CD8-positive, alpha-beta memory T cell (primary cell): ENCODE measurements at regions not wholly inside any gene's neighbourhood (a gene's known extent, or its start where the extent isn't known, plus 50 kb on each side); places are given as distances from the start of the nearest gene placed in this dataset.

ENCODE experiments used
- CTCF ChIA-PET: fragments of 350-600 bp; sonication (Branson Sonifier 250); formaldehyde crosslinking; loops from one replicate; lab custom pipeline; 2021; ENCODE audit warnings: antibody characterized with exemption; lab: Charles Lee
- POLR2A ChIA-PET: fragments of 350-600 bp; sonication (Branson Sonifier 250); formaldehyde crosslinking; loops from one replicate; lab custom pipeline; 2021; ENCODE audit warnings: antibody characterized with exemption; lab: Charles Lee
- DNase-seq, 5 donors: peaks; one replicate each; pipeline versions ENCODE4 v3.0.0 to v3.0.0-alpha.2; 2020 to 2022; ENCODE audit warnings: mixed read lengths in 1 of 5
- H3K27ac ChIP-seq: one replicate; pipeline ENCODE4 v1.7.0; 2013; ENCODE audit warnings: low read depth, mild to moderate bottlenecking, low read length, moderate library complexity
- H3K27me3 ChIP-seq: 2 replicates; pipeline ENCODE4 v1.7.0; 2013; ENCODE audit warnings: low read length, mild to moderate bottlenecking; ENCODE audit not compliant: insufficient read depth, poor library complexity, severe bottlenecking
- H3K36me3 ChIP-seq: 2 replicates; pipeline ENCODE4 v1.7.0; 2013; ENCODE audit warnings: mild to moderate bottlenecking, low read length, moderate library complexity; ENCODE audit not compliant: insufficient read depth
- H3K4me1 ChIP-seq: 2 replicates; pipeline ENCODE4 v1.7.0; 2013; ENCODE audit warnings: mild to moderate bottlenecking, low read length, moderate library complexity; ENCODE audit not compliant: insufficient read depth
- H3K4me3 ChIP-seq: 2 replicates; pipeline ENCODE4 v1.7.0; 2013; ENCODE audit warnings: mild to moderate bottlenecking, low read length
- H3K9me3 ChIP-seq: 2 replicates; pipeline ENCODE4 v1.7.0; 2013; ENCODE audit warnings: mild to moderate bottlenecking, low read length
- H3K27ac Mint-ChIP-seq, 8 donors: one replicate each; pipeline ENCODE4 v1.8.0; 2020 to 2021; ENCODE audit warnings: mixed read lengths in 8 of 8, mild to moderate bottlenecking in 6 of 8, inconsistent platforms in 3 of 8, moderate library complexity in 3 of 8
- H3K27me3 Mint-ChIP-seq, 2 donors: one replicate each; pipeline ENCODE4 v1.8.0; 2020 to 2021; ENCODE audit warnings: mixed read lengths in 2 of 2, mild to moderate bottlenecking in 1 of 2, moderate library complexity in 1 of 2
- H3K36me3 Mint-ChIP-seq, 3 donors: one replicate each; pipeline ENCODE4 v1.8.0; 2020 to 2021; ENCODE audit warnings: mixed read lengths in 3 of 3, inconsistent platforms in 1 of 3, mild to moderate bottlenecking in 1 of 3
- H3K4me1 Mint-ChIP-seq, 3 donors: one replicate each; pipeline ENCODE4 v1.8.0; 2020 to 2021; ENCODE audit warnings: mixed read lengths in 3 of 3, inconsistent platforms in 1 of 3, mild to moderate bottlenecking in 1 of 3
- H3K4me3 Mint-ChIP-seq, 7 donors: one replicate each; pipeline ENCODE4 v1.8.0; 2020 to 2021; ENCODE audit warnings: mixed read lengths in 7 of 7, mild to moderate bottlenecking in 6 of 7, moderate library complexity in 4 of 7, inconsistent platforms in 2 of 7
- H3K9me3 Mint-ChIP-seq, 5 donors: one replicate each; pipeline ENCODE4 v1.8.0; 2020 to 2022; ENCODE audit warnings: mixed read lengths in 5 of 5, mild to moderate bottlenecking in 3 of 5, moderate library complexity in 2 of 5, inconsistent platforms in 1 of 5

DNA sequence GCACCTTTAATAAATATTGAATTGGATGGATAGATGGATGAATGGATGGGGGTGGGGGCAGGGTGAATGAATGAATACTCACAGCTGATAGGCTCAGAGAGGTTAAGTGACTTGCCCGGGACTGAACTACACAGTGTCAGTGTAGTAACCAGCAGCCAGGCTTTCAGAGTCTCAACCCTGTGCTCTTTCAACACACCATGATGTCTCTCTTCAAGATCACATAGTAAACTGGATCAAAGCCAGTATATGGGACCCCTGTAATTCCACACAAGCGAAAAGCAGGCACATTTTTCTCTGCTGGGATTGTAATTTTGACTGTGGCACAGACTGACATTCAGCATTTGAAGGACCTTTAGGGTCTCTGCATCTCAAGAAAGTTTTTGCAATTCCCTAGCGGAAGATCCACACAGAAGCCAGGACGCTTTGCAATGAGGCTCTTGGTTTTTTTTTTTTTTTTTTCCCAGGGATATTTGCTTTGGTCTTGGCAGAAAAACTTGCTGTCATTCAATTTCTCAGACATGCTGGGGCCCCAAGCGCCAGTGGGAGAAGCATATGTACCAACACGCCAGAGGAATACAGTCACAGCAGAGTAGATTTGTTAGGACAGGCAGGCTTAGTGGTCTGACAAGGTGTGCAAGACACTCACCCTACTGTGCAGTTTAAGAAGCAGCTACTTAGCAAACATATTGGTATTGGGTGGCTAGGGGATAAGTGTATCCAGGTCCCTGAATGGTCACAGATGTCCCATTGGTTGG is 213.1 kb upstream of the CAMK1G start:
- Histone ChIP-seq H3K4me3 (no peak overlapping the region), H3K9me3 (no peaks in the 10 kb centered on the region), H3K27ac (no peak overlapping the region), H3K4me1 (no peaks in the 10 kb centered on the region), H3K27me3 (no peaks in the 10 kb centered on the region), H3K36me3 (no peaks in the 10 kb centered on the region)
- peak overlapping the region in 1 of 8 donors; percentile 72 for H3K27ac Mint-ChIP-seq
- H3K9me3 Mint-ChIP-seq = peaks cover 0 to 4% (median 0%) of the 10 kb centered on the region in 5 donors
- H3K4me3 Mint-ChIP-seq = no peak overlapping the region
- no peaks in the 10 kb centered on the region for H3K4me1 Mint-ChIP-seq
- CTCF ChIA-PET = no interaction called here
- POLR2A ChIA-PET = no interaction called here
- DNase-seq = no peak
- H3K36me3 Mint-ChIP-seq = no peaks in the 10 kb centered on the region
- peaks cover 3 to 11% of the 10 kb centered on the region in 2 donors for H3K27me3 Mint-ChIP-seq

DNA sequence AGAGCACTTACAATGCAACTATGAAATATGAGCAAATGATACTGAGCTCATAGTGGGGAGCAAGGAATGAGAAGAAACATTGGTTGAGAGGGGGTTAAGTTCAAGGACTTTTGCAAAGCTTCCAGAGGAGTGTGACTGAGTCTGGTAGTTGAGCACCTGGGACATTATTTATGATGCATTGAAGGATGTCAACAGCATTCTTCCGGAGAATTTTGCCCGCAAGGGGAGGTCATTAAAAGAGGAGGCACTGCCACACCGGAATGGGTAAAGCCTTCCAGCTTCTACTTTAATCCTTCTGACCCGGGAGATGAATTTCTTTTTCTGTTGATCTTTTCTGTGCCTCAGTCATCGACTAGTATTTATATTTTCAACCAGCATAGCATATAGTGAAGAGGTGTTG is 208.4 kb upstream of the CAMK1G start:
- no peak overlapping the region for H3K27ac Mint-ChIP-seq
- H3K27ac ChIP-seq = no peak overlapping the region
- H3K27me3 ChIP-seq = no peaks in the 10 kb centered on the region
- H3K4me3 ChIP-seq = no peak overlapping the region
- CTCF ChIA-PET = no interaction called here
- no peaks in the 10 kb centered on the region for H3K9me3 ChIP-seq
- H3K4me3 Mint-ChIP-seq = no peak overlapping the region
- H3K9me3 Mint-ChIP-seq = peaks cover 0 to 4% (median 0%) of the 10 kb centered on the region in 5 donors
- DNase-seq = no peak
- H3K4me1 Mint-ChIP-seq = no peaks in the 10 kb centered on the region
- no peaks in the 10 kb centered on the region for H3K4me1 ChIP-seq
- no peaks in the 10 kb centered on the region for H3K36me3 Mint-ChIP-seq
- no peaks in the 10 kb centered on the region for H3K36me3 ChIP-seq
- peaks cover 4 to 7% of the 10 kb centered on the region in 2 donors for H3K27me3 Mint-ChIP-seq
- POLR2A ChIA-PET = no interaction called here

DNA sequence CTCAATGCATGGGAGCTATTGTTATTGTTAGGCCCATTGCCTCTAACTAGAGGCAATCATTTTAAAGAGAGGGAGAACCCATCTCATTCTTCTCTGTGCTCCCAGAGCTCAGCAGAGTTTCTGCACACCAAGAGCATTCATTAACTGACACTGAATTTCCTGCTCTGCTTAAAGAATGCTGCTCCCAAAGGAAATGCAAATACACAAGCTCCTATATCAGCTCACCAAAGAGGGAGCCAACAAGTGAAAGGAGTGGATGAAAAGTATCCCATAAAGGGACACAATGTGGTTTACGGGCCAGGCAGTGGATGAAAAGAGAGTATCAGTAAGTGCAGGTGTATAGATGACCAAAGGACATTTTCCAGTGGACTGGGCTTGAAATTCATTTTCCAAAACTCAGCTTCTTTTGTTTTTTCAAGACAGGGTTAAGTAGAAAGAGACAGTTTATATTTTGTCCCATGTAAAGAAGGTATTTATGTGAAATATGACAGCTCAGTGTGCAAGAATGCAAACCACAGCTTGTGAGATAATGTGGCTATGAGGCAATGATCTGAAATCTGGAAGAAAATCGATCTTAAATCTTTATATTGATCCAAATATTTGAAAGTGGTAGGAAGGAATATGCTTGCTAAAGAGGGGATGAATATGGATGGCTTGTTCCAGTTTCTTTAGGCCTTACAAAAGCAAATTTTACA is 207.7 kb upstream of the CAMK1G start:
- no peak overlapping the region for H3K4me3 Mint-ChIP-seq
- no peak for DNase-seq
- H3K9me3 Mint-ChIP-seq = peaks cover 0 to 4% (median 0%) of the 10 kb centered on the region in 5 donors
- H3K9me3 ChIP-seq = no peaks in the 10 kb centered on the region
- no peaks in the 10 kb centered on the region for H3K36me3 ChIP-seq
- H3K27me3 Mint-ChIP-seq = peaks cover 4 to 7% of the 10 kb centered on the region in 2 donors
- POLR2A ChIA-PET = no interaction called here
- no peaks in the 10 kb centered on the region for H3K4me1 ChIP-seq
- no peaks in the 10 kb centered on the region for H3K4me1 Mint-ChIP-seq
- H3K27ac ChIP-seq = no peak overlapping the region
- CTCF ChIA-PET = no interaction called here
- no peak overlapping the region for H3K27ac Mint-ChIP-seq
- H3K4me3 ChIP-seq = no peak overlapping the region
- H3K36me3 Mint-ChIP-seq = no peaks in the 10 kb centered on the region
- no peaks in the 10 kb centered on the region for H3K27me3 ChIP-seq

DNA sequence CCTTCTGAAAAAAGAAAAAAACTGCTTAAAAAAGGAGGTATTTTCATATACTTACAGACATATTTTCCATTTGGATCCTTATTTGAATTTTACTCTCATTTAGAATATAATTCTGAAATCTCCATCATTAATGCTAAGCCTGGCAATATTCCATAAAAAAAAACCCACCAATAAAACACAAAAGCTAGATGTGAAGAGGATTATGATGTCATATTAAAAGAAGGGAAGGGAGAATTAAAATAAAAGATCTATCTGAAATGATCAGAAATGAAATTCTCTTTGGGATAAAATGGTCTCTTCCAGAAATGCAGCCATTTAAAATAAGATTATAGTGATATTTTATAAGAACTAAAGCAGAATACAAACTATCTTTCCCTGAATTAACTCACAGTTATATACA is 206.7 kb upstream of the CAMK1G start:
- Mint-ChIP-seq H3K4me3 (no peak overlapping the region), H3K27me3 (peaks cover 4% of the 10 kb centered on the region in 2 donors)
- POLR2A ChIA-PET = no interaction called here

DNA sequence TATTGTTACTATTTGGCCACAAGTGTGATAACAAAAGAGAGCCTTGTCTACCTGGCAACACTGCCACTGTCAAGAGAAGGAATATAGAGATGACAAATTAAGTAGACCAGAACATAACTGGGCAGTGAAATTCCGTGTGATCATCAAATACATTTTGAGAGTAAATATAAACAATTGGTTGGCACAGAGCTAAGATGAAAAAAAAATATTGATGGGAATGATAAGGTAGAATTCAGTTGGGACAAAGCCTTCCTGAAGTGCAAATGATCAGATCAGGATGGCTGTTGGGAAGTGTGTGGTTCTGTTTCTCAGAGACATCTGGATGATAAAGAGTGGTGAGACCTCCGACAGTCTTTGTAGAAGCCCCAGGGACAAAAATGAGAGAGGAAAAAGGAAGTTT is 205.5 kb upstream of the CAMK1G start:
- Histone ChIP-seq H3K36me3 (no peaks in the 10 kb centered on the region), H3K27me3 (no peaks in the 10 kb centered on the region), H3K4me3 (no peak overlapping the region), H3K9me3 (no peaks in the 10 kb centered on the region), H3K27ac (no peak overlapping the region), H3K4me1 (no peaks in the 10 kb centered on the region)
- POLR2A ChIA-PET = no interaction called here
- no peak overlapping the region for H3K4me3 Mint-ChIP-seq
- H3K4me1 Mint-ChIP-seq = no peaks in the 10 kb centered on the region
- CTCF ChIA-PET = interaction anchor here (0.7 kb wide), 1 partner anchor 11 kb away, joined by 3 read pairs; no protein-coding TSS in a partner anchor
- no peak for DNase-seq
- no peak overlapping the region for H3K27ac Mint-ChIP-seq
- peaks cover 4% of the 10 kb centered on the region in 2 donors for H3K27me3 Mint-ChIP-seq
- no peaks in the 10 kb centered on the region for H3K36me3 Mint-ChIP-seq
- H3K9me3 Mint-ChIP-seq = peaks cover 0 to 2% (median 0%) of the 10 kb centered on the region in 5 donors

More for the DNA sequence above, 206.7 kb upstream of the CAMK1G start:
- H3K4me1 Mint-ChIP-seq = no peaks in the 10 kb centered on the region
- DNase-seq = no peak
- peaks cover 0 to 4% (median 0%) of the 10 kb centered on the region in 5 donors for H3K9me3 Mint-ChIP-seq
- no peaks in the 10 kb centered on the region for H3K36me3 ChIP-seq
- H3K4me3 ChIP-seq = no peak overlapping the region
- CTCF ChIA-PET = no interaction called here
- H3K36me3 Mint-ChIP-seq = no peaks in the 10 kb centered on the region
- no peak overlapping the region for H3K27ac ChIP-seq
- H3K4me1 ChIP-seq = no peaks in the 10 kb centered on the region
- H3K27me3 ChIP-seq = no peaks in the 10 kb centered on the region
- H3K9me3 ChIP-seq = no peaks in the 10 kb centered on the region
- H3K27ac Mint-ChIP-seq = no peak overlapping the region

DNA sequence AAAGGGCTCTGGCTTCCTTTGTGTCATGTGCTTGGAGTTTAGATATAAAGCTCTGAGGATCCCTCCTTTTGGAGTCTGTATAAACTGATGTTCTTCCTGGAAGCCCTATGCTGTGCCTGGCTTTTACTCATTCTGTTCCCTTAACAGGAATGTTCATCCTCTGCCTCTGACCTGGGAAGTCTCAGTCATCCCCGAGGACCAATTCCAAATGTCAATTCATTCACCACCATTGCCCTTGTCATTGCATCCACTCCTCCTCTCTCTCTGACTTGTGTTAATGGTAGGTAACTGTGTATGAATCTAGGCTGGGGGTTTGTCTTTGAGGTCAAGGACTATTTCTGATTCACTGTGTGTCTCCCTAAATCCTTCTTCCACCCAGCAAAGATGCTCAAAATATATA is 204.2 kb upstream of the CAMK1G start:
- POLR2A ChIA-PET = no interaction called here
- no peaks in the 10 kb centered on the region for H3K4me1 ChIP-seq

DNA sequence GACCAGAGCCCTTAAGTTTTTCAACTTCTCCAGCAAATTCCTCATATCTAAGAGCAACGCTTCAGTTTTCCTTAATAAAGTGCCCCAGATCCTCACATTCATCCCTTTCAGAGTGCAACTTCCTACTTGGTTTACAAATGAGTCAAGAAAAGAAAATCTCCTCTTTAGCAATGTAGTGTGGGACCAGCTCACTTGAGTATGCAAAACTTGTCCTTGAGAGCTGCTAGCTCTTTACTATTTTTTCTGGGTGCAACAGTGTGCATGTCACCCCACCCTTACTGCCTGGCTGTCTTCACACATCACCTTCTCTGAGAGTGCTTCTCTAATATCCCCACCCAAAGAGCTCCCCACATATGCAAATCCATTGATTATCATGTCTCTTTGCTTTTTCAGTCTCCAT is 203.1 kb upstream of the CAMK1G start:
- DNase-seq = no peak
- POLR2A ChIA-PET = no interaction called here
- H3K27ac Mint-ChIP-seq = no peak overlapping the region
- Histone ChIP-seq H3K36me3 (no peaks in the 10 kb centered on the region), H3K4me3 (no peak overlapping the region), H3K9me3 (no peaks in the 10 kb centered on the region), H3K27me3 (no peaks in the 10 kb centered on the region), H3K27ac (no peak overlapping the region), H3K4me1 (no peaks in the 10 kb centered on the region)
- peaks cover under 1 to 5% of the 10 kb centered on the region in 2 donors for H3K27me3 Mint-ChIP-seq
- H3K4me3 Mint-ChIP-seq = no peak overlapping the region
- CTCF ChIA-PET = no interaction called here
- no peaks in the 10 kb centered on the region for H3K36me3 Mint-ChIP-seq
- H3K9me3 Mint-ChIP-seq = peaks cover 0 to 2% (median 0%) of the 10 kb centered on the region in 5 donors
- no peaks in the 10 kb centered on the region for H3K4me1 Mint-ChIP-seq

More for the DNA sequence above, 204.2 kb upstream of the CAMK1G start:
- H3K4me3 Mint-ChIP-seq = no peak overlapping the region
- no peaks in the 10 kb centered on the region for H3K9me3 ChIP-seq
- no peak for DNase-seq
- no peaks in the 10 kb centered on the region for H3K4me1 Mint-ChIP-seq
- no peaks in the 10 kb centered on the region for H3K36me3 ChIP-seq
- CTCF ChIA-PET = no interaction called here
- H3K27ac ChIP-seq = no peak overlapping the region
- H3K36me3 Mint-ChIP-seq = no peaks in the 10 kb centered on the region
- peaks cover 0 to 2% (median 0%) of the 10 kb centered on the region in 5 donors for H3K9me3 Mint-ChIP-seq
- H3K27ac Mint-ChIP-seq = no peak overlapping the region
- H3K27me3 Mint-ChIP-seq = peaks cover 0 to 5% of the 10 kb centered on the region in 2 donors
- no peak overlapping the region for H3K4me3 ChIP-seq
- no peaks in the 10 kb centered on the region for H3K27me3 ChIP-seq
